ENCODE measurements at regions not wholly inside any gene's neighbourhood (a gene's known extent, or its start where the extent isn't known, plus 50 kb on each side); places are given as distances from the start of the nearest gene placed in this dataset.

DNA sequence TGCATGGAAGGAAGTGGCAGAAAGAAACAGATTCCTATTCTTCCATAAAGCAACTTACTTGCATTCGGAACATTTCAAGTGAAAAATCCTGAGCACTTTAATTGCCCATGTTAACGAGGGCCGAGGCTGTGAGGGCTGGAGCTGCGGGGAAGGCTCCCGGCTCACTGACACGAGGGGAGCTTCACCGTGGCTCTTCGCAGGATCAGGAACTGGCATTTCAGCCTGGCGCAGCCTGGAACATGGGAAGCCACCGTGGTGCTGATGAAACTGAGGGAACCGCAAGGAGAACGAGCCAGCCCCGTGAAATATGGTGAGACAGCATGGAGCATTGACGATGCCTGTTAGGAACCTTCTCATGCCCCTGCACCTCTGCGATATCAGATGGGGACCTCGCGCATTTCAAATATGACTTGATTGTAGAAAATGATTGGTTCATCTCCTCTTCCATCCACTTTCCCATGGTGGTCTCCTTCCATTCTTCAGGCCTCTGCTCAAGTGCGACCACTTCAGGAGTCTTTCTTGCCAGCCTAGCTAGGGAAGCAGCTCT, 236.9 kb downstream of the TBXT start:
- CTCF ChIA-PET, result no interaction called here
- H3K4me3 ChIP-seq (ENCODE audit: low read depth in 2 of 2, low read length in 2 of 2), result no peak overlapping the region
- ATAC-seq, result no peak
- in situ Hi-C loops (cut with HindIII; ENCODE audit: low pct_unique_long_range_greater_than_20kb, low sequenced_read_pairs), result no loop called here
- TF ChIP-seq, protein P1, sequence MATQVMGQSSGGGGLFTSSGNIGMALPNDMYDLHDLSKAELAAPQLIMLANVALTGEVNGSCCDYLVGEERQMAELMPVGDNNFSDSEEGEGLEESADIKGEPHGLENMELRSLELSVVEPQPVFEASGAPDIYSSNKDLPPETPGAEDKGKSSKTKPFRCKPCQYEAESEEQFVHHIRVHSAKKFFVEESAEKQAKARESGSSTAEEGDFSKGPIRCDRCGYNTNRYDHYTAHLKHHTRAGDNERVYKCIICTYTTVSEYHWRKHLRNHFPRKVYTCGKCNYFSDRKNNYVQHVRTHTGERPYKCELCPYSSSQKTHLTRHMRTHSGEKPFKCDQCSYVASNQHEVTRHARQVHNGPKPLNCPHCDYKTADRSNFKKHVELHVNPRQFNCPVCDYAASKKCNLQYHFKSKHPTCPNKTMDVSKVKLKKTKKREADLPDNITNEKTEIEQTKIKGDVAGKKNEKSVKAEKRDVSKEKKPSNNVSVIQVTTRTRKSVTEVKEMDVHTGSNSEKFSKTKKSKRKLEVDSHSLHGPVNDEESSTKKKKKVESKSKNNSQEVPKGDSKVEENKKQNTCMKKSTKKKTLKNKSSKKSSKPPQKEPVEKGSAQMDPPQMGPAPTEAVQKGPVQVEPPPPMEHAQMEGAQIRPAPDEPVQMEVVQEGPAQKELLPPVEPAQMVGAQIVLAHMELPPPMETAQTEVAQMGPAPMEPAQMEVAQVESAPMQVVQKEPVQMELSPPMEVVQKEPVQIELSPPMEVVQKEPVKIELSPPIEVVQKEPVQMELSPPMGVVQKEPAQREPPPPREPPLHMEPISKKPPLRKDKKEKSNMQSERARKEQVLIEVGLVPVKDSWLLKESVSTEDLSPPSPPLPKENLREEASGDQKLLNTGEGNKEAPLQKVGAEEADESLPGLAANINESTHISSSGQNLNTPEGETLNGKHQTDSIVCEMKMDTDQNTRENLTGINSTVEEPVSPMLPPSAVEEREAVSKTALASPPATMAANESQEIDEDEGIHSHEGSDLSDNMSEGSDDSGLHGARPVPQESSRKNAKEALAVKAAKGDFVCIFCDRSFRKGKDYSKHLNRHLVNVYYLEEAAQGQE (IDR thresholded peaks at IDR 0.05; ENCODE audit: insufficient read depth in 1 of 2, low read depth in 2 of 2, low read length in 1 of 2), result no peak
- TF ChIP-seq CTCF (IDR thresholded peaks at IDR 0.05), result no peak
- TF ChIP-seq SIN3A (IDR thresholded peaks at IDR 0.05; ENCODE audit: borderline replicate concordance, insufficient read depth, low read depth, low read length), result no peak
- TF ChIP-seq TCF7L2 (IDR thresholded peaks at IDR 0.05; ENCODE audit: low read depth, low read length), result no peak
- no peak for TF ChIP-seq POLR2AphosphoS5 (IDR thresholded peaks at IDR 0.05; ENCODE audit: low read depth, low read length)
- intact Hi-C loops (cut with micrococcal nuclease; ENCODE audit: unreplicated experiment), result no loop called here
- no peak overlapping the region for H3K27ac ChIP-seq (ENCODE audit: low read length)
- H3K4me1 ChIP-seq (ENCODE audit: control insufficient read depth, insufficient read depth, low read length), result no peaks in the 10 kb centered on the region
- H3K27me3 ChIP-seq (ENCODE audit: control insufficient read depth, insufficient read depth, low read length), result 0 out of 2 replicates have a peak, but pooled peaks cover 5% of the 10 kb centered on the region
- POLR2A ChIA-PET, result interaction anchor here (0.5 kb wide), 1 partner anchor 335 kb away, joined by 5 read pairs; no protein-coding TSS in a partner anchor
- H3K9me3 ChIP-seq (ENCODE audit: control insufficient read depth, insufficient read depth, low read depth, low read length), result no peaks in the 10 kb centered on the region
- no TSS peak for BruUV-seq (replicated peaks)
- no peak for DNase-seq (ENCODE audit: low read depth, low spot score)
- H3K36me3 ChIP-seq (ENCODE audit: control insufficient read depth, insufficient read depth, low read length), result no peaks in the 10 kb centered on the region

DNA sequence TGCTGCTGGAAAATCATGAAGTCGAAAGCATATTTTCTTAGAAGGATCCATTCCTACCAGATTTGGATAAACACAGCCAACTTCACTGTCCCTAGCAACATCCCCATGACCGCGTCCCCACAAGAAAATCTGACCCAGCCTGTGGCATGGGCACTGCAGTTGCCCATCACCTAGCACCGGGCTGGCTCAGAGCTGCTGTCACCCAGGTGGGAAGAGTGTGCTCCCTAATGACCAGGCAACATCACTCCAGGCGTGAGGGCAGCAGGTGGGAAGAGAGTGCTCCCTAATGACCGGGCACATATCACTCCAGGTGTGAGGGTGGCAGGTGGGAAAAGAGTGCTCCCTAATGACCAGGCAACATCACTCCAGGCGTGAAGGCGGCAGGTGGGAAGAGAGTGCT, 238.0 kb downstream of the TBXT start:
- DNase-seq (ENCODE audit: low read depth, low spot score) (no peak), ATAC-seq (no peak)
- Histone ChIP-seq H3K27me3 (ENCODE audit: control insufficient read depth, insufficient read depth, low read length) (0 out of 2 replicates have a peak, but pooled peaks cover 5% of the 10 kb centered on the region), H3K4me1 (ENCODE audit: control insufficient read depth, insufficient read depth, low read length) (no peaks in the 10 kb centered on the region), H3K27ac (ENCODE audit: low read length) (no peak overlapping the region), H3K36me3 (ENCODE audit: control insufficient read depth, insufficient read depth, low read length) (no peaks in the 10 kb centered on the region), H3K9me3 (ENCODE audit: control insufficient read depth, insufficient read depth, low read depth, low read length) (no peaks in the 10 kb centered on the region), H3K4me3 (ENCODE audit: low read depth in 2 of 2, low read length in 2 of 2) (no peak overlapping the region)
- no peak for TF ChIP-seq SIN3A (IDR thresholded peaks at IDR 0.05; ENCODE audit: borderline replicate concordance, insufficient read depth, low read depth, low read length)
- TF ChIP-seq TCF7L2 (IDR thresholded peaks at IDR 0.05; ENCODE audit: low read depth, low read length), result no peak
- ChIA-PET POLR2A (no interaction called here), CTCF (no interaction called here)
- intact Hi-C loops (cut with micrococcal nuclease; ENCODE audit: unreplicated experiment), result no loop called here
- in situ Hi-C loops (cut with HindIII; ENCODE audit: low pct_unique_long_range_greater_than_20kb, low sequenced_read_pairs), result no loop called here
- no TSS peak for BruUV-seq (replicated peaks)

- no peaks in the 10 kb centered on the region for H3K4me1 ChIP-seq (ENCODE audit: control insufficient read depth, insufficient read depth, low read length)
- BruUV-seq (replicated peaks), result no TSS peak
- in situ Hi-C loops (cut with HindIII; ENCODE audit: low pct_unique_long_range_greater_than_20kb, low sequenced_read_pairs) (no loop called here), intact Hi-C loops (cut with micrococcal nuclease; ENCODE audit: unreplicated experiment) (no loop called here)
- no peak for DNase-seq (ENCODE audit: low read depth, low spot score)
- POLR2A ChIA-PET, result no interaction called here
- H3K27ac ChIP-seq (ENCODE audit: low read length), result no peak overlapping the region
- CTCF ChIA-PET, result no interaction called here
- ATAC-seq, result no peak
- TF ChIP-seq, protein P1 (IDR thresholded peaks at IDR 0.05; ENCODE audit: insufficient read depth in 1 of 2, low read depth in 2 of 2, low read length in 1 of 2), result no peak
- TF ChIP-seq POLR2AphosphoS5 (IDR thresholded peaks at IDR 0.05; ENCODE audit: low read depth, low read length) (no peak), SIN3A (IDR thresholded peaks at IDR 0.05; ENCODE audit: borderline replicate concordance, insufficient read depth, low read depth, low read length) (no peak), TCF7L2 (IDR thresholded peaks at IDR 0.05; ENCODE audit: low read depth, low read length) (no peak), CTCF (IDR thresholded peaks at IDR 0.05) (no peak)
- no peaks in the 10 kb centered on the region for H3K9me3 ChIP-seq (ENCODE audit: control insufficient read depth, insufficient read depth, low read depth, low read length)
- H3K4me3 ChIP-seq (ENCODE audit: low read depth in 2 of 2, low read length in 2 of 2), result no peak overlapping the region
- 0 out of 2 replicates have a peak, but pooled peaks cover 5% of the 10 kb centered on the region for H3K27me3 ChIP-seq (ENCODE audit: control insufficient read depth, insufficient read depth, low read length)
- H3K36me3 ChIP-seq (ENCODE audit: control insufficient read depth, insufficient read depth, low read length), result no peaks in the 10 kb centered on the region
These were observed 241.3 kb downstream of the TBXT start for GRCh38 chr6:165926378-165926777.

Data from Panc1 (cell line).